Chondrocyte (in vitro differentiated cells): ENCODE measurements at regions not wholly inside any gene's neighbourhood (a gene's known extent, or its start where the extent isn't known, plus 50 kb on each side); places are given as distances from the start of the nearest gene placed in this dataset.

Experiments
- DNase-seq: peaks from one replicate; pipeline ENCODE4 v3.0.0; 2021; ENCODE audit warnings: mixed read lengths, low spot score
- H3K27ac Mint-ChIP-seq: one replicate; pipeline ENCODE4 v1.8.0; 2021; ENCODE audit warnings: mild to moderate bottlenecking, moderate library complexity, mixed read lengths; ENCODE audit not compliant: unreplicated experiment
- H3K27me3 Mint-ChIP-seq: 2 replicates; pipeline ENCODE4 v1.8.0; 2021; ENCODE audit warnings: low read depth, mixed read lengths
- H3K36me3 Mint-ChIP-seq: 2 replicates; pipeline ENCODE4 v1.8.0; 2021; ENCODE audit warnings: low read depth, mixed read lengths
- H3K4me1 Mint-ChIP-seq: 2 replicates; pipeline ENCODE4 v1.8.0; 2021; ENCODE audit warnings: low read depth, mild to moderate bottlenecking, mixed read lengths
- H3K4me3 Mint-ChIP-seq: one replicate; pipeline ENCODE4 v1.8.0; 2021; ENCODE audit warnings: mild to moderate bottlenecking, moderate library complexity, mixed read lengths; ENCODE audit not compliant: unreplicated experiment
- H3K9me3 Mint-ChIP-seq: 2 replicates; pipeline ENCODE4 v1.8.0; 2021; ENCODE audit warnings: low read depth, mixed read lengths
- TF ChIP-seq, protein P1 (sequence below): fragments of 200-600 bp; sonication (generic); IDR thresholded peaks from 2 replicates; pipeline ENCODE4 v1.5.0; 2021; ENCODE audit warnings: antibody characterized with exemption, mild to moderate bottlenecking, moderate library complexity

DNA sequence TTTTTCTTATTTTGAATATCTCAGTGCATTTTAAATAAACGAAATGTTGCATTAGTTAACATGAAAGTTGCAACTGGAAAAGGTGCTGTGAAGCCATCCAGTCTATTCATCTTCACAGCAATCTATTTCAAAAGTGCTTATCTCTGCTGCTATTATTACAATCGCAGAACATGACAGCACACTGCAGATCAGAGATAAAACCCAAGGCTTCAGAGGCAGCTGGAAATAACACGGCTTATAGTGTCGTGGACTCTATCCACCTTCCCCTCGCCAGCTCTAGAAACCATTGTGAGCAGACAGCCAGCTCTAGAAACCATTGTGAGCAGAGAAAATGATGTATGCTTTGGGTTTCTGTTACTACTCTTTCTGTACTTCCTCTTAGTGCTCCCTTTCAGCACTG, 1140.8 kb upstream of the CELF4 start:
- TF ChIP-seq, protein P1, sequence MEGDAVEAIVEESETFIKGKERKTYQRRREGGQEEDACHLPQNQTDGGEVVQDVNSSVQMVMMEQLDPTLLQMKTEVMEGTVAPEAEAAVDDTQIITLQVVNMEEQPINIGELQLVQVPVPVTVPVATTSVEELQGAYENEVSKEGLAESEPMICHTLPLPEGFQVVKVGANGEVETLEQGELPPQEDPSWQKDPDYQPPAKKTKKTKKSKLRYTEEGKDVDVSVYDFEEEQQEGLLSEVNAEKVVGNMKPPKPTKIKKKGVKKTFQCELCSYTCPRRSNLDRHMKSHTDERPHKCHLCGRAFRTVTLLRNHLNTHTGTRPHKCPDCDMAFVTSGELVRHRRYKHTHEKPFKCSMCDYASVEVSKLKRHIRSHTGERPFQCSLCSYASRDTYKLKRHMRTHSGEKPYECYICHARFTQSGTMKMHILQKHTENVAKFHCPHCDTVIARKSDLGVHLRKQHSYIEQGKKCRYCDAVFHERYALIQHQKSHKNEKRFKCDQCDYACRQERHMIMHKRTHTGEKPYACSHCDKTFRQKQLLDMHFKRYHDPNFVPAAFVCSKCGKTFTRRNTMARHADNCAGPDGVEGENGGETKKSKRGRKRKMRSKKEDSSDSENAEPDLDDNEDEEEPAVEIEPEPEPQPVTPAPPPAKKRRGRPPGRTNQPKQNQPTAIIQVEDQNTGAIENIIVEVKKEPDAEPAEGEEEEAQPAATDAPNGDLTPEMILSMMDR: no peak
- Mint-ChIP-seq H3K4me3 (no peak overlapping the region), H3K4me1 (no peaks in the 10 kb centered on the region), H3K9me3 (peaks cover 9% of the 10 kb centered on the region), H3K27ac (no peak overlapping the region), H3K36me3 (no peaks in the 10 kb centered on the region), H3K27me3 (no peaks in the 10 kb centered on the region)
- DNase-seq: no peak

DNA sequence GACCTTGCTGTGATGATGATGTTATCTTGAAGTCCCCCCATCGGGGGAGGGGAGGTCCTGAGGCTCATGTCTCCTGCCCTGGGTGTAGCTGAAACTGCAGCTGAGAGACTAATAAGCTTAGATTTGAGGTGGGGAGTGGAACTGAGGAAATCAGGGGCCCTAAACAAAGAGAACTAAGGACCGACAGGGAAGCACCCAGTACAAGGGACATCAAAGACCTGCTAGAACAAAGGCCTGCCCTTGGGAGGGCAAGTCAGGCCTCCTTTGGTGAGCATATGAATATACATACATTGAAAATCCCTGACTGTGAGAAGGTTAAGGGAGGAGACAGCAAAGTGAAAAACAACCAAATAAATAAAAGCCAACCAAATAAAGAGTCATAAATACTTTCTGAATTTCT, 1132.5 kb upstream of the CELF4 start:
- peaks cover 3% of the 10 kb centered on the region for H3K9me3 Mint-ChIP-seq
- H3K27ac Mint-ChIP-seq: no peak overlapping the region
- H3K4me1 Mint-ChIP-seq: no peaks in the 10 kb centered on the region
- DNase-seq: no peak
- no peaks in the 10 kb centered on the region for H3K36me3 Mint-ChIP-seq
- peaks cover 1% of the 10 kb centered on the region for H3K27me3 Mint-ChIP-seq
- TF ChIP-seq, protein P1: no peak
- no peak overlapping the region for H3K4me3 Mint-ChIP-seq

DNA sequence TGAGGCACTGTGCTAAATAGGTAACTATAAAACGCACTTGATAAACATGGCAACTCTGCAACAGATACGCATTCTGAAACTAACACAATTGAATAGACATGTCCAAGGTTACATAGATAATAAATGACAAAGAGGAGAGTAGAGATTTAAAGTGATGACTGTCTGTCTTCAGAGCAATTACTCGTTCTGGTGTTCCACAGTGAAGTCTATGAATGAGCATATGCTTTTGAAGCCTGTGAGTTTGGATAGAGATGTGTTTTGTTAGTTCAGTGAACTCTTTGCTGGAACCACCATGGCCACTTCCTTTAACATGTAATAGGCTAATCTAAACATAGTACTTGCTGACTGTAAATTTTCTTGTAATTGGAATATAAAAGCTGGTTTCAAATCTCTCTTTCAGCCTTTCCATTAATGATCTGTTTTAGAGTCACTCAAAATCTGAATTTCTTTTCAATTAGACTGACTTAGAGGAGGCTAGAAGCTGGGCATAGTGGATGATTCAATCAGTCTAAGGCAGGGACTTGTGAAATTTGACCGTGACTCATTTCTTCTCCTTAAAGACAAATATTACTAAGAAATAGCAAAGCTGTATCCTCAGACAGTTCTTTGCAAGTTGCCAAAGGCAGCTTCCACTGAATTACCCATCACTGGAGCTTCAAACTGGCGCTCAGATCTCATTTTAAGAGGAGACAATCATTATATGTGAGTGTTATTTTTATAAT, 1130.1 kb upstream of the CELF4 start:
- peaks cover 3% of the 10 kb centered on the region for H3K27me3 Mint-ChIP-seq
- no peak overlapping the region for H3K4me3 Mint-ChIP-seq
- H3K4me1 Mint-ChIP-seq: no peaks in the 10 kb centered on the region
- peaks cover 4% of the 10 kb centered on the region for H3K9me3 Mint-ChIP-seq
- no peak overlapping the region for H3K27ac Mint-ChIP-seq
- TF ChIP-seq, protein P1: no peak
- DNase-seq: no peak
- no peaks in the 10 kb centered on the region for H3K36me3 Mint-ChIP-seq

DNA sequence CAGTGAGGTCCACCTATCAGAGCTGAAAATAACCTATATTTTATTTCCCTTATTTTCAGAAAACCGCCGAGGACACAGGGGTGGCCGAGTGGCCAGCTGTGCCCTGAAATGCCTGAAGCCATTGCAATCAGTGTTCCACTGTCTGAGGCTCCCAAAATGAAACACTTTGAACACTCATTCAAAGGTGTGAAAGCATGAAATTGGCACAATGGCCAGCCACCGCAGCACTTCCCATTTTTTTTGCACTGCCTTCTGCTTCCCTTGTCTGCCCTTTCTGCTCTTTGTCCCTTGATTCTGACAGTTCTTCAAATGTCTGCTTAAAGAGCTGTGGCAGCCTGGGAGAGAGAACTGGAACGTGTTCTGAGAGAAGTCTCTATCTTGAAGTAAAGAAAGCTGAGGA, 1127.5 kb upstream of the CELF4 start:
- Mint-ChIP-seq H3K36me3 (no peaks in the 10 kb centered on the region), H3K27me3 (peaks cover 3% of the 10 kb centered on the region), H3K9me3 (peaks cover 4% of the 10 kb centered on the region), H3K4me1 (no peaks in the 10 kb centered on the region), H3K27ac (no peak overlapping the region), H3K4me3 (no peak overlapping the region)
- no peak for DNase-seq
- TF ChIP-seq, protein P1: no peak

DNA sequence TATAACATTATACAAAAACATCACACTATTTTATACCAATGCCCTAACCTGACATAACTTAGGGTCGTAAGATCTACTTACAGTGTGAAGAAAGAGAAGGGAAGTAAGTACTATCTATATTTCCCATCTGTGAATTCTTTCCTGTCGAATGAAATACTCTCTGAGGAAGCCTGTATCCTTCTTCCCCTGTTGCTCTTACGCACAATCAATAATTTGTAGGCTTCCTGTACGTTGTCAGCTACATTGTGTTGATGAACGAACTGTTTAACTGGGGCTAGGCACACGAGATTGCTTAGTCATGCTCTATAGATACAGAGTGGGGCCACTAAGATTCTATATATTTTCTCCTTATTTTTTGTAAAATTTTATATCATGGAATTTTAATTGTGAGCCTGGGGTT, 1125.0 kb upstream of the CELF4 start:
- H3K27me3 Mint-ChIP-seq: peaks cover 3% of the 10 kb centered on the region
- no peak overlapping the region for H3K4me3 Mint-ChIP-seq
- DNase-seq: no peak
- no peaks in the 10 kb centered on the region for H3K36me3 Mint-ChIP-seq
- TF ChIP-seq, protein P1: no peak
- H3K9me3 Mint-ChIP-seq: peaks cover 4% of the 10 kb centered on the region
- no peaks in the 10 kb centered on the region for H3K4me1 Mint-ChIP-seq
- H3K27ac Mint-ChIP-seq: no peak overlapping the region
